MM.1S (cell line): ENCODE measurements at regions not wholly inside any gene's neighbourhood (a gene's known extent, or its start where the extent isn't known, plus 50 kb on each side); places are given as distances from the start of the nearest gene placed in this dataset.
"Not testable (repeated sequence)": the region's sequence is repeated elsewhere in the genome, so short reads cannot be mapped to it uniquely, and the experiment has no call there.

Experiments used
- DNase-seq: peaks from one replicate; pipeline ENCODE4 v3.0.0-alpha.2; 2015
- H2AFZ ChIP-seq: fragments of 300-600 bp; sonication (generic); 2 replicates; pipeline ENCODE4 v1.6.0; 2016; ENCODE audit warnings: antibody characterized with exemption, low read length
- H3F3A ChIP-seq: fragments of 300-600 bp; sonication (generic); 2 replicates; pipeline ENCODE4 v1.6.1; 2016; ENCODE audit warnings: mild to moderate bottlenecking, antibody characterized with exemption, low read length, moderate library complexity, mixed read lengths; ENCODE audit not compliant: insufficient read depth
- H3K27ac ChIP-seq: fragments of 300-600 bp; sonication (generic); 2 replicates; pipeline ENCODE4 v1.5.1; 2016; ENCODE audit warnings: mild to moderate bottlenecking, low read length
- H3K27me3 ChIP-seq: fragments of 300-600 bp; sonication (generic); replicated peaks from 2 replicates; pipeline ENCODE4 v1.6.0; 2016; ENCODE audit warnings: low read length; ENCODE audit not compliant: insufficient read depth
- H3K36me3 ChIP-seq: fragments of 300-600 bp; sonication (generic); replicated peaks from 2 replicates; pipeline ENCODE4 v1.6.1; 2016; ENCODE audit warnings: mild to moderate bottlenecking, low read length, mixed read lengths; ENCODE audit not compliant: insufficient read depth
- H3K4me1 ChIP-seq: fragments of 300-600 bp; sonication (generic); 2 replicates; pipeline ENCODE4 v1.6.1; 2016; ENCODE audit warnings: low read length, mixed read lengths
- H3K4me2 ChIP-seq: fragments of 300-600 bp; sonication (generic); 2 replicates; pipeline ENCODE4 v1.6.0; 2016; ENCODE audit warnings: low read depth, low read length
- H3K4me3 ChIP-seq: fragments of 300-600 bp; sonication (generic); 2 replicates; pipeline ENCODE4 v1.5.1; 2016; ENCODE audit warnings: low read length, mixed read lengths
- H3K79me2 ChIP-seq: fragments of 300-600 bp; sonication (generic); 2 replicates; pipeline ENCODE4 v1.6.1; 2016; ENCODE audit warnings: mixed run types, low read length, mixed read lengths
- H3K9ac ChIP-seq: fragments of 300-600 bp; sonication (generic); 2 replicates; pipeline ENCODE4 v1.6.1; 2016; ENCODE audit warnings: low read length, mixed read lengths
- H3K9me2 ChIP-seq: fragments of 300-600 bp; sonication (generic); replicated peaks from 2 replicates; pipeline ENCODE4 v1.6.1; 2016; ENCODE audit warnings: mild to moderate bottlenecking, low read length, mixed read lengths; ENCODE audit not compliant: insufficient read depth
- H3K9me3 ChIP-seq: fragments of 300-600 bp; sonication (generic); replicated peaks from 2 replicates; pipeline ENCODE4 v1.6.1; 2016; ENCODE audit warnings: mild to moderate bottlenecking, low read length, mixed read lengths; ENCODE audit not compliant: insufficient read depth
- H4K20me1 ChIP-seq: fragments of 300-600 bp; sonication (generic); 2 replicates; pipeline ENCODE4 v1.6.1; 2016; ENCODE audit warnings: mild to moderate bottlenecking, low read length, moderate library complexity, mixed read lengths; ENCODE audit not compliant: insufficient read depth
- EZH2 ChIP-seq: fragments of 300-600 bp; sonication (generic); optimal IDR thresholded peaks from 2 replicates; pipeline ENCODE3; 2017; ENCODE audit warnings: low read depth, mild to moderate bottlenecking, antibody characterized with exemption, low read length, mixed read lengths
- EZH2phosphoT487 ChIP-seq: fragments of 300-600 bp; sonication (generic); IDR thresholded peaks from 2 replicates; pipeline ENCODE4 v1.6.1; 2018; ENCODE audit warnings: antibody characterized with exemption, low read length
- TF ChIP-seq, protein P1 (sequence below): fragments of 300-600 bp; sonication (generic); IDR thresholded peaks from 2 replicates; pipeline ENCODE4 v1.5.1; 2016; ENCODE audit warnings: antibody characterized with exemption, low read length, mixed read lengths

DNA sequence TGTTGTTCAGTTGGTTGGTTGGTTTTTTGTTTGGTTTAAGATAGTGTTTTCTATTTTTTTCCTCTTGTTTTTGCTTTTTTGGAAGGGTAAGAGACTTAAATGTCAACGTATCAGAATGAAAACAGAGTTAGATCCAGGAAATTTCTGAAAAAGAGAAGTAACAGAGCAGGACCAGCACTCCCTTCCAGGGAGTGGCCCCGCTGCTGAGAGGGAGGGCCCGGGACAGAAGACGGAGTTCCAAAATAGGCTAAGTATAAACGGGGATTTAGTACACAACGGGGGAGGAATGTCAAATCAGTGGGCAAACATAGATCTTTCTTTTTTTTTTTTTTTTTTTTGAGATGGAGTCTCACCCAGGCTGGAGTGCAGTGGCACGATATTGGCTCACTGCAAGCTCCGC, 92.7 kb upstream of the RUFY1 start:
- Histone ChIP-seq H3K4me2 (no peak overlapping the region), H3K4me1 (no peaks in the 10 kb centered on the region), H3F3A (no peaks in the 10 kb centered on the region), H4K20me1 (no peaks in the 10 kb centered on the region), H3K9me3 (no peaks in the 10 kb centered on the region), H3K79me2 (no peaks in the 10 kb centered on the region), H2AFZ (no peak overlapping the region), H3K9me2 (no peaks in the 10 kb centered on the region), H3K36me3 (no peaks in the 10 kb centered on the region), H3K9ac (no peak overlapping the region), H3K27me3 (peaks cover 16% of the 10 kb centered on the region; the same call in 1 of the 2 replicates), H3K4me3 (no peak overlapping the region), H3K27ac (no peak overlapping the region)
- no peak for DNase-seq
- TF ChIP-seq, protein P1, sequence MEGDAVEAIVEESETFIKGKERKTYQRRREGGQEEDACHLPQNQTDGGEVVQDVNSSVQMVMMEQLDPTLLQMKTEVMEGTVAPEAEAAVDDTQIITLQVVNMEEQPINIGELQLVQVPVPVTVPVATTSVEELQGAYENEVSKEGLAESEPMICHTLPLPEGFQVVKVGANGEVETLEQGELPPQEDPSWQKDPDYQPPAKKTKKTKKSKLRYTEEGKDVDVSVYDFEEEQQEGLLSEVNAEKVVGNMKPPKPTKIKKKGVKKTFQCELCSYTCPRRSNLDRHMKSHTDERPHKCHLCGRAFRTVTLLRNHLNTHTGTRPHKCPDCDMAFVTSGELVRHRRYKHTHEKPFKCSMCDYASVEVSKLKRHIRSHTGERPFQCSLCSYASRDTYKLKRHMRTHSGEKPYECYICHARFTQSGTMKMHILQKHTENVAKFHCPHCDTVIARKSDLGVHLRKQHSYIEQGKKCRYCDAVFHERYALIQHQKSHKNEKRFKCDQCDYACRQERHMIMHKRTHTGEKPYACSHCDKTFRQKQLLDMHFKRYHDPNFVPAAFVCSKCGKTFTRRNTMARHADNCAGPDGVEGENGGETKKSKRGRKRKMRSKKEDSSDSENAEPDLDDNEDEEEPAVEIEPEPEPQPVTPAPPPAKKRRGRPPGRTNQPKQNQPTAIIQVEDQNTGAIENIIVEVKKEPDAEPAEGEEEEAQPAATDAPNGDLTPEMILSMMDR: no peak
- TF ChIP-seq EZH2phosphoT487 (no peak), EZH2 (no peak)

- not testable (repeated sequence) for H3K9ac ChIP-seq, H3K4me1 ChIP-seq, H3K9me3 ChIP-seq, H3K9me2 ChIP-seq, H3K36me3 ChIP-seq, H3K79me2 ChIP-seq, H3F3A ChIP-seq, H4K20me1 ChIP-seq, H3K27ac ChIP-seq, H3K4me2 ChIP-seq
- Histone ChIP-seq H3K4me3 (peak overlapping the region; percentile 5; the same call in 1 of the 2 replicates), H3K27me3 (peaks cover 16% of the 10 kb centered on the region; the same call in 1 of the 2 replicates), H2AFZ (peak overlapping the region; percentile 57)
- peak; percentile 11 for DNase-seq
Measured at GRCh38 chr5:179456075-179456474, 94.3 kb upstream of the RUFY1 start.

GRCh38 chr5:179455320-179455719, 95.0 kb upstream of the RUFY1 start:
- Histone ChIP-seq H3K4me1 (no peaks in the 10 kb centered on the region), H3K36me3 (no peaks in the 10 kb centered on the region), H3K79me2 (no peaks in the 10 kb centered on the region), H3K9ac (no peak overlapping the region), H3K27me3 (peaks cover 11% of the 10 kb centered on the region; the same call in 1 of the 2 replicates), H3K27ac (no peak overlapping the region), H3K4me2 (0 out of 2 replicates have a peak overlapping the region, but pooled peaks have one; percentile 1), H3K9me2 (no peaks in the 10 kb centered on the region), H3K4me3 (no peak overlapping the region; the same call in 1 of the 2 replicates), H3F3A (no peaks in the 10 kb centered on the region), H3K9me3 (no peaks in the 10 kb centered on the region), H2AFZ (peak overlapping the region; percentile 17; the same call in 1 of the 2 replicates), H4K20me1 (no peaks in the 10 kb centered on the region)
- TF ChIP-seq, protein P1: no peak
- TF ChIP-seq EZH2phosphoT487 (no peak), EZH2 (no peak)
- DNase-seq: no peak

DNA sequence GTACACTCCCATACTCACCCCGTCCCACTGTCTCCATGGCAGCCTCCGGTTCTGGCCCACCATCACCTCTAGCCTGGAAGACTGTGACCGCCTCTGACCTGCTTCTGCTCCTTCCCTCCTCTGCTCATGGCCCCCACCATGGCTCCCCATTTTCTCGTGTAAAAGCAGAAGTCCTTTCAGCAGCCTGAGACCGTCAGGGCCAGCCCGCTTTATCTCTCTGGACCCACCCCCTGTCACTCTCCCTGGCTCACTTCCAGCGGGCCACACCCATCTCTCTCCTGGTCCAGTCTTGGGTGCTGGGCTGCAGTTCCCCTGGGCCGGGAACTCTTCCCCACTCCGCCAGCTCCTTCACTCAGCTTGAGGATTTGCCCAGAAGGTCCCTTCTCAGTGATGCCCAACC, 96.0 kb upstream of the RUFY1 start:
- no peak for DNase-seq
- Histone ChIP-seq H3K9me2 (no peaks in the 10 kb centered on the region), H3K4me2 (no peak overlapping the region), H3K27ac (no peak overlapping the region), H3K9ac (no peak overlapping the region), H3K4me1 (no peaks in the 10 kb centered on the region), H3F3A (no peaks in the 10 kb centered on the region), H3K36me3 (no peaks in the 10 kb centered on the region), H2AFZ (no peak overlapping the region), H3K79me2 (no peaks in the 10 kb centered on the region), H3K27me3 (peaks cover 5% of the 10 kb centered on the region; the same call in 1 of the 2 replicates), H3K4me3 (no peak overlapping the region), H3K9me3 (no peaks in the 10 kb centered on the region), H4K20me1 (no peaks in the 10 kb centered on the region)
- TF ChIP-seq EZH2phosphoT487 (no peak), EZH2 (no peak)
- TF ChIP-seq, protein P1: no peak
